Liver (tissue), 9 donors: ENCODE measurements at regions not wholly inside any gene's neighbourhood (a gene's known extent, or its start where the extent isn't known, plus 50 kb on each side); places are given as distances from the start of the nearest gene placed in this dataset. TPM values are rescaled to one million over a fixed set of nuclear protein-coding genes. Genes with fewer than 3 reads are reported as not detected.

Experiments used
- DNase-seq: peaks from one replicate; pipeline ENCODE4 v3.0.0-alpha.2; 2017; ENCODE audit warnings: low spot score
- H3K27ac ChIP-seq, 2 donors: one replicate each; pipeline ENCODE4 v1.7.0; 2013; ENCODE audit warnings: inconsistent platforms in 2 of 2, low read length in 2 of 2, control low read depth in 1 of 2, low read depth in 1 of 2, mild to moderate bottlenecking in 1 of 2
- H3K27me3 ChIP-seq, 4 donors: one replicate each; pipeline versions ENCODE4 v1.6.1 to v1.7.0; 2013; ENCODE audit warnings: low read length in 3 of 4, inconsistent platforms in 1 of 4, mild to moderate bottlenecking in 1 of 4, moderate library complexity in 1 of 4; ENCODE audit not compliant: control insufficient read depth in 4 of 4, insufficient read depth in 4 of 4
- H3K36me3 ChIP-seq, 4 donors: one replicate each; pipeline versions ENCODE4 v1.6.1 to v1.7.0; 2013; ENCODE audit warnings: low read length in 3 of 4, mild to moderate bottlenecking in 3 of 4, low read depth in 1 of 4, moderate library complexity in 1 of 4; ENCODE audit not compliant: control insufficient read depth in 4 of 4, insufficient read depth in 3 of 4
- H3K4me1 ChIP-seq, 4 donors: one replicate each; pipeline versions ENCODE4 v1.6.1 to v1.7.0; 2013; ENCODE audit warnings: low read length in 3 of 4, mild to moderate bottlenecking in 3 of 4, moderate library complexity in 1 of 4; ENCODE audit not compliant: control insufficient read depth in 4 of 4, insufficient read depth in 4 of 4
- H3K4me3 ChIP-seq, 3 donors: one replicate each; pipeline versions ENCODE4 v1.6.1 to v1.7.0; 2013; ENCODE audit warnings: low read length in 3 of 3, control low read depth in 1 of 3, low read depth in 1 of 3, mild to moderate bottlenecking in 1 of 3
- H3K9ac ChIP-seq, 2 donors: one replicate each; pipeline ENCODE4 v1.7.0; 2013; ENCODE audit warnings: low read length in 2 of 2, mild to moderate bottlenecking in 2 of 2, moderate library complexity in 2 of 2, control low read depth in 1 of 2, low read depth in 1 of 2
- H3K9me3 ChIP-seq, 4 donors: one replicate each; pipeline versions ENCODE4 v1.6.1 to v1.7.0; 2013; ENCODE audit warnings: low read length in 3 of 4; ENCODE audit not compliant: control insufficient read depth in 4 of 4
- CTCF ChIP-seq: fragments of 150-350 bp; IDR thresholded peaks from 2 replicates; pipeline ENCODE4 v1.5.1; 2017; ENCODE audit warnings: improper control_type of control experiment, low read depth, low read length; ENCODE audit not compliant: missing input control
- GABPA ChIP-seq, 2 donors: IDR thresholded peaks in 1 of 2; conservative IDR thresholded peaks in 1 of 2; 2 replicates each; pipeline ENCODE4 v1.6.1; 2016; ENCODE audit warnings: antibody characterized with exemption in 2 of 2, mild to moderate bottlenecking in 1 of 2, moderate library complexity in 1 of 2
- HNF4A ChIP-seq, 2 donors: conservative IDR thresholded peaks; 2 replicates each; pipeline ENCODE4 v1.6.1; 2016; ENCODE audit warnings: antibody characterized with exemption in 2 of 2, mild to moderate bottlenecking in 2 of 2
- JUND ChIP-seq, 2 donors: IDR thresholded peaks; 2 replicates each; pipeline ENCODE4 v1.6.1; 2016; ENCODE audit warnings: antibody characterized with exemption in 2 of 2
- RAD21 ChIP-seq, 2 donors: IDR thresholded peaks; 2 replicates each; pipeline ENCODE4 v1.6.1; 2016; ENCODE audit warnings: antibody characterized with exemption in 2 of 2, mild to moderate bottlenecking in 2 of 2
- SP1 ChIP-seq: IDR thresholded peaks from 2 replicates; pipeline ENCODE4 v1.6.1; 2018; ENCODE audit warnings: antibody characterized with exemption, mild to moderate bottlenecking
- YY1 ChIP-seq: IDR thresholded peaks from 2 replicates; pipeline ENCODE4 v1.6.1; 2016; ENCODE audit warnings: antibody characterized with exemption, mild to moderate bottlenecking
- WGBS: extraction: QIAGEN DNeasy Blood & Tissue Kit; methylation state at CpG from one replicate; pipeline ENCODE4 v1.1.7; 2013; 5-methylcytosine and 5-hydroxymethylcytosine counted together
- small RNA-seq: library from RNA; depleted of rRNA; stranded (forward); fragments of <200 nt; gene quantifications from one replicate; pipeline ENCODE3, GENCODE V24; 2014
- TF ChIP-seq, protein P1 (sequence below): IDR thresholded peaks from 2 replicates; pipeline ENCODE4 v1.6.1; 2016; ENCODE audit warnings: antibody characterized with exemption, mild to moderate bottlenecking
- donor health status: healthy.
- donor health status: healthy.
- donor health status: healthy.
- donor health status: healthy.
- donor health status: healthy.

- Histone ChIP-seq H3K9ac (no peak overlapping the region), H3K36me3 (no peaks in the 10 kb centered on the region), H3K27me3 (peaks cover 0 to 5% (median 0%) of the 10 kb centered on the region in 4 donors), H3K4me1 (no peaks in the 10 kb centered on the region), H3K4me3 (no peak overlapping the region), H3K27ac (no peak overlapping the region), H3K9me3 (peaks cover 0 to 18% (median 4%) of the 10 kb centered on the region in 4 donors)
- DNase-seq = no peak
- 18% methylated on average over 38 of the region's 38 CpGs for WGBS
- no peak for TF ChIP-seq YY1
- no peak for TF ChIP-seq CTCF
These were observed 54.2 kb upstream of the ZNF267 start for GRCh38 chr16:31819386-31819785.

DNA sequence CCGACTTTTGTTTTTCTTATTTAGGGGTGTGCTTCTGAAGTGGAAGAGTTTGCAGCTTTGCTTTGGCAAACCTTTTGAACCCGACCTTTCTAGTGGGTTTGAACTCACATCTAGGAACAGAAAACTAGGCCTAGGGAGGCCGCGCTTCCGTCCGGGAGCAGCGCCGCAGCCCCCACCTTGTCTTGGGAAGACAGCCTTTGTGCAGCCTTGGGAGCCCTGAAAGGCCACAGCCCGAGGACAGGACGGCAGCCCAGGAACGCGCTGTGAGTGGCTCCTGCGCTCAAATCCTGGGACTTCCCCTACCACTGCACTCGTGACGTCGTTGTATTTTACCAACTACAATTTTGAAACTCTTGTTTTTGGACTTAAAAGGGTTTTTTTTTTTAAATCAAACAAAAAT is 53.7 kb upstream of the ZNF267 start:
- H3K4me1 ChIP-seq = no peaks in the 10 kb centered on the region
- peaks cover 0 to 18% (median 4%) of the 10 kb centered on the region in 4 donors for H3K9me3 ChIP-seq
- 53% methylated on average over 16 of the region's 16 CpGs for WGBS
- no peak overlapping the region for H3K9ac ChIP-seq
- no peak for DNase-seq
- TF ChIP-seq YY1 = no peak
- no peak for TF ChIP-seq RAD21 (IDR thresholded peaks at IDR 0.05)
- TF ChIP-seq SP1 = no peak
- TF ChIP-seq, protein P1, sequence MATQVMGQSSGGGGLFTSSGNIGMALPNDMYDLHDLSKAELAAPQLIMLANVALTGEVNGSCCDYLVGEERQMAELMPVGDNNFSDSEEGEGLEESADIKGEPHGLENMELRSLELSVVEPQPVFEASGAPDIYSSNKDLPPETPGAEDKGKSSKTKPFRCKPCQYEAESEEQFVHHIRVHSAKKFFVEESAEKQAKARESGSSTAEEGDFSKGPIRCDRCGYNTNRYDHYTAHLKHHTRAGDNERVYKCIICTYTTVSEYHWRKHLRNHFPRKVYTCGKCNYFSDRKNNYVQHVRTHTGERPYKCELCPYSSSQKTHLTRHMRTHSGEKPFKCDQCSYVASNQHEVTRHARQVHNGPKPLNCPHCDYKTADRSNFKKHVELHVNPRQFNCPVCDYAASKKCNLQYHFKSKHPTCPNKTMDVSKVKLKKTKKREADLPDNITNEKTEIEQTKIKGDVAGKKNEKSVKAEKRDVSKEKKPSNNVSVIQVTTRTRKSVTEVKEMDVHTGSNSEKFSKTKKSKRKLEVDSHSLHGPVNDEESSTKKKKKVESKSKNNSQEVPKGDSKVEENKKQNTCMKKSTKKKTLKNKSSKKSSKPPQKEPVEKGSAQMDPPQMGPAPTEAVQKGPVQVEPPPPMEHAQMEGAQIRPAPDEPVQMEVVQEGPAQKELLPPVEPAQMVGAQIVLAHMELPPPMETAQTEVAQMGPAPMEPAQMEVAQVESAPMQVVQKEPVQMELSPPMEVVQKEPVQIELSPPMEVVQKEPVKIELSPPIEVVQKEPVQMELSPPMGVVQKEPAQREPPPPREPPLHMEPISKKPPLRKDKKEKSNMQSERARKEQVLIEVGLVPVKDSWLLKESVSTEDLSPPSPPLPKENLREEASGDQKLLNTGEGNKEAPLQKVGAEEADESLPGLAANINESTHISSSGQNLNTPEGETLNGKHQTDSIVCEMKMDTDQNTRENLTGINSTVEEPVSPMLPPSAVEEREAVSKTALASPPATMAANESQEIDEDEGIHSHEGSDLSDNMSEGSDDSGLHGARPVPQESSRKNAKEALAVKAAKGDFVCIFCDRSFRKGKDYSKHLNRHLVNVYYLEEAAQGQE = no peak
- TF ChIP-seq GABPA (IDR thresholded peaks at IDR 0.05 in 1 of 2, conservative IDR thresholded peaks at IDR 0.05 in 1 of 2) = no peak
- TF ChIP-seq JUND (IDR thresholded peaks at IDR 0.05) = no peak
- TF ChIP-seq HNF4A (conservative IDR thresholded peaks at IDR 0.05) = no peak
- TF ChIP-seq CTCF = no peak
- peaks cover 0 to 5% (median 0%) of the 10 kb centered on the region in 4 donors for H3K27me3 ChIP-seq
- no peak overlapping the region for H3K27ac ChIP-seq
- no peak overlapping the region for H3K4me3 ChIP-seq
- H3K36me3 ChIP-seq = no peaks in the 10 kb centered on the region

Small RNA genes lying in the stretch of these regions (small RNA-seq; reads per million reads assigned to genes)
- not detected for gene AC074050.1
